ENCODE measurements at regions not wholly inside any gene's neighbourhood (a gene's known extent, or its start where the extent isn't known, plus 50 kb on each side); places are given as distances from the start of the nearest gene placed in this dataset.

- Mint-ChIP-seq H3K36me3 (ENCODE audit: unreplicated experiment) (no peaks in the 10 kb centered on the region), H3K4me1 (ENCODE audit: low read depth, unreplicated experiment) (no peaks in the 10 kb centered on the region), H3K27me3 (ENCODE audit: unreplicated experiment) (no peaks in the 10 kb centered on the region), H3K9me3 (ENCODE audit: unreplicated experiment) (no peaks in the 10 kb centered on the region), H3K27ac (ENCODE audit: unreplicated experiment) (no peak overlapping the region), H3K4me3 (ENCODE audit: unreplicated experiment) (no peak overlapping the region)
- no peak for TF ChIP-seq CTCF (IDR thresholded peaks at IDR 0.05; ENCODE audit: partially characterized antibody, unreplicated experiment)
- DNase-seq = no peak
Observed at GRCh38 chr11:15547685-15548084, 433.0 kb downstream of the INSC start.

GRCh38 chr11:15551901-15552851 lies 437.5 kb downstream of the INSC start:
- no peak for DNase-seq
- Mint-ChIP-seq H3K27me3 (ENCODE audit: unreplicated experiment) (no peaks in the 10 kb centered on the region), H3K9me3 (ENCODE audit: unreplicated experiment) (no peaks in the 10 kb centered on the region), H3K4me3 (ENCODE audit: unreplicated experiment) (no peak overlapping the region), H3K4me1 (ENCODE audit: low read depth, unreplicated experiment) (no peaks in the 10 kb centered on the region), H3K36me3 (ENCODE audit: unreplicated experiment) (no peaks in the 10 kb centered on the region), H3K27ac (ENCODE audit: unreplicated experiment) (no peak overlapping the region)
- TF ChIP-seq CTCF (IDR thresholded peaks at IDR 0.05; ENCODE audit: partially characterized antibody, unreplicated experiment) = no peak

GRCh38 chr11:15555161-15555560 lies 440.4 kb downstream of the INSC start:
- Mint-ChIP-seq H3K9me3 (ENCODE audit: unreplicated experiment) (no peaks in the 10 kb centered on the region), H3K27ac (ENCODE audit: unreplicated experiment) (no peak overlapping the region), H3K4me1 (ENCODE audit: low read depth, unreplicated experiment) (peaks cover 3% of the 10 kb centered on the region), H3K27me3 (ENCODE audit: unreplicated experiment) (peaks cover 2% of the 10 kb centered on the region), H3K4me3 (ENCODE audit: unreplicated experiment) (no peak overlapping the region), H3K36me3 (ENCODE audit: unreplicated experiment) (no peaks in the 10 kb centered on the region)
- no peak for DNase-seq
- no peak for TF ChIP-seq CTCF (IDR thresholded peaks at IDR 0.05; ENCODE audit: partially characterized antibody, unreplicated experiment)

- no peak overlapping the region for H3K27ac Mint-ChIP-seq (ENCODE audit: unreplicated experiment)
- DNase-seq = no peak
- no peak for TF ChIP-seq CTCF (IDR thresholded peaks at IDR 0.05; ENCODE audit: partially characterized antibody, unreplicated experiment)
- no peaks in the 10 kb centered on the region for H3K9me3 Mint-ChIP-seq (ENCODE audit: unreplicated experiment)
- H3K4me3 Mint-ChIP-seq (ENCODE audit: unreplicated experiment) = no peak overlapping the region
- no peaks in the 10 kb centered on the region for H3K36me3 Mint-ChIP-seq (ENCODE audit: unreplicated experiment)
- H3K4me1 Mint-ChIP-seq (ENCODE audit: low read depth, unreplicated experiment) = peaks cover 3% of the 10 kb centered on the region
- peaks cover 2% of the 10 kb centered on the region for H3K27me3 Mint-ChIP-seq (ENCODE audit: unreplicated experiment)
Observed at GRCh38 chr11:15557457-15558230, 442.9 kb downstream of the INSC start.

All from glutamatergic neuron (in vitro differentiated cells).